NOMO-1 treated with dmso at 0.1 percent for 144 hours (cell line): ENCODE measurements at regions not wholly inside any gene's neighbourhood (a gene's known extent, or its start where the extent isn't known, plus 50 kb on each side); places are given as distances from the start of the nearest gene placed in this dataset.

Source experiments
- DNase-seq: peaks from one replicate; lab custom pipeline; 2025; ENCODE audit not compliant: unreplicated experiment; lab: John Stamatoyannopoulos, UW

GRCh38 chr13:85497652-85498051, 301.6 kb downstream of the SLITRK6 start:
- DNase-seq: no peak

- DNase-seq: no peak
Measured at GRCh38 chr13:85492283-85492682, 306.9 kb downstream of the SLITRK6 start.

GRCh38 chr13:85486663-85487062, 312.6 kb downstream of the SLITRK6 start:
- no peak for DNase-seq

GRCh38 chr13:85473144-85473543, 326.1 kb downstream of the SLITRK6 start:
- DNase-seq: no peak

- DNase-seq: no peak
Measured at GRCh38 chr13:85469320-85469719, 329.9 kb downstream of the SLITRK6 start.

GRCh38 chr13:85462792-85463425, 336.3 kb downstream of the SLITRK6 start:
- DNase-seq: no peak

- no peak for DNase-seq
Measured at GRCh38 chr13:85461621-85462020, 337.6 kb downstream of the SLITRK6 start.

GRCh38 chr13:85445534-85445933, 353.7 kb downstream of the SLITRK6 start:
- DNase-seq: no peak

GRCh38 chr13:85441975-85442374, 357.2 kb downstream of the SLITRK6 start:
- DNase-seq: no peak

- DNase-seq: peak; percentile 6
Measured at GRCh38 chr13:85441364-85441763, 357.9 kb downstream of the SLITRK6 start.

GRCh38 chr13:85436029-85436428, 363.2 kb downstream of the SLITRK6 start:
- no peak for DNase-seq

GRCh38 chr13:85434927-85435326, 364.3 kb downstream of the SLITRK6 start:
- no peak for DNase-seq

GRCh38 chr13:85432881-85433280, 366.3 kb downstream of the SLITRK6 start:
- no peak for DNase-seq

- no peak for DNase-seq
Measured at GRCh38 chr13:85431720-85432119, 367.5 kb downstream of the SLITRK6 start.

GRCh38 chr13:85430216-85430794, 368.9 kb downstream of the SLITRK6 start:
- DNase-seq: no peak

- DNase-seq: no peak
Measured at GRCh38 chr13:85427416-85427815, 371.8 kb downstream of the SLITRK6 start.

GRCh38 chr13:85420136-85420535, 379.1 kb downstream of the SLITRK6 start:
- DNase-seq: no peak

GRCh38 chr13:85419611-85420010, 379.6 kb downstream of the SLITRK6 start:
- no peak for DNase-seq

- no peak for DNase-seq
Measured at GRCh38 chr13:85417807-85418206, 381.4 kb downstream of the SLITRK6 start.

- DNase-seq: no peak
Measured at GRCh38 chr13:85413664-85414063, 385.6 kb downstream of the SLITRK6 start.

- no peak for DNase-seq
Measured at GRCh38 chr13:85412448-85412847, 386.8 kb downstream of the SLITRK6 start.

GRCh38 chr13:85411591-85411990, 387.6 kb downstream of the SLITRK6 start:
- no peak for DNase-seq

GRCh38 chr13:85408415-85408814, 390.8 kb downstream of the SLITRK6 start:
- DNase-seq: no peak
